HL-60 (cell line): ENCODE measurements at regions not wholly inside any gene's neighbourhood (a gene's known extent, or its start where the extent isn't known, plus 50 kb on each side); places are given as distances from the start of the nearest gene placed in this dataset.

ENCODE experiments used
- DNase-seq, 2 experiments: peaks; one replicate each; pipeline ENCODE4 v3.0.0-alpha.2; 2010 to 2020; ENCODE audit warnings: low read depth in 1 of 2, low spot score in 1 of 2
- H3K27ac ChIP-seq: fragments of 250-450 bp; sonication (Bioruptor Pico); replicated peaks from 2 replicates; pipeline ENCODE4 v1.5.1; 2020; ENCODE audit warnings: mild to moderate bottlenecking, moderate library complexity
- H3K27me3 ChIP-seq: fragments of 250-450 bp; sonication (Bioruptor Pico); 2 replicates; pipeline ENCODE4 v1.5.1; 2021; ENCODE audit warnings: mild to moderate bottlenecking, moderate library complexity; ENCODE audit not compliant: insufficient read depth, poor library complexity, severe bottlenecking
- H3K4me3 ChIP-seq: replicated peaks from 2 replicates; pipeline ENCODE4 v1.5.1; 2011; ENCODE audit warnings: mild to moderate bottlenecking, control low read depth, low read length; ENCODE audit not compliant: insufficient read depth
- CTCF ChIP-seq: IDR thresholded peaks from one replicate; pipeline ENCODE4 v1.5.1; 2011; ENCODE audit warnings: low read length, control low read depth, inconsistent platforms; ENCODE audit not compliant: insufficient read depth
- GABPA ChIP-seq: IDR thresholded peaks from 2 replicates; pipeline ENCODE4 v1.6.1; 2012; ENCODE audit warnings: low read depth
- POLR2AphosphoS5 ChIP-seq: IDR thresholded peaks from 2 replicates; pipeline ENCODE4 v1.6.1; 2012; ENCODE audit warnings: low read depth
- REST ChIP-seq: IDR thresholded peaks from 2 replicates; pipeline ENCODE4 v1.6.1; 2012; ENCODE audit warnings: low read depth; ENCODE audit not compliant: insufficient replicate concordance
- SPI1 ChIP-seq: IDR thresholded peaks from 2 replicates; pipeline ENCODE4 v1.6.1; 2012; ENCODE audit warnings: low read depth, mild to moderate bottlenecking, borderline replicate concordance

GRCh38 chr5:112479418-112479817, 60.3 kb upstream of the EPB41L4A start:
- TF ChIP-seq CTCF (no peak), SPI1 (no peak), GABPA (no peak), REST (no peak), POLR2AphosphoS5 (no peak)
- Histone ChIP-seq H3K27me3 (no peaks in the 10 kb centered on the region), H3K27ac (no peak overlapping the region), H3K4me3 (no peak overlapping the region)
- no peak for DNase-seq

GRCh38 chr5:112480501-112480900, 61.4 kb upstream of the EPB41L4A start:
- no peak for DNase-seq
- no peak overlapping the region for H3K4me3 ChIP-seq
- no peaks in the 10 kb centered on the region for H3K27me3 ChIP-seq
- H3K27ac ChIP-seq = no peak overlapping the region
- TF ChIP-seq SPI1 = no peak
- no peak for TF ChIP-seq CTCF
- no peak for TF ChIP-seq POLR2AphosphoS5
- TF ChIP-seq GABPA = no peak
- TF ChIP-seq REST = no peak

GRCh38 chr5:112483704-112484103, 64.6 kb upstream of the EPB41L4A start:
- TF ChIP-seq GABPA = no peak
- TF ChIP-seq SPI1 = no peak
- no peak for TF ChIP-seq CTCF
- no peak for TF ChIP-seq POLR2AphosphoS5
- TF ChIP-seq REST = no peak
- Histone ChIP-seq H3K4me3 (no peak overlapping the region), H3K27ac (no peak overlapping the region), H3K27me3 (no peaks in the 10 kb centered on the region)
- DNase-seq = no peak
